KG1 (cell line): ENCODE measurements at regions not wholly inside any gene's neighbourhood (a gene's known extent, or its start where the extent isn't known, plus 50 kb on each side); places are given as distances from the start of the nearest gene placed in this dataset.

Source experiments
- DNase-seq: peaks from one replicate; lab custom pipeline; 2025; lab: John Stamatoyannopoulos, UW

DNA sequence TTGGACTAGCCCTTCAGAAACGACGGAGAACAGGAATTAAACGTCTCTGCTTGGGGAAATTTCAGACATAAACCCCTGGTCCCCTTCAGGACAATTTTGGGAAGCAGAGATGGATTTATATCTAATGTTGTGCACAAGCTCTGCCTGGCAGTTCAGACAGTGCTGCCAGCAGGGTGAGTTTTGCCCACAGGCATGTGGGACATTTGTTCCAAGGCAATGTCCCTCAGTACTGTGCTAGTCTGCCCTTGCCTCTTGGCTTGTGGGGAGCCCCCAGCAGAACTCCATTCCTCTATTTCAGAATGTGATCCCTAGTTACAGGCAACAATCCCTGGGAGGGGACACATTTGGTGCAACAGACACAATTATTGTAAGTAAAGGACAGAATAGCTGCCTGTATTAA is 76.5 kb upstream of the GPR12 start:
- no peak for DNase-seq

DNA sequence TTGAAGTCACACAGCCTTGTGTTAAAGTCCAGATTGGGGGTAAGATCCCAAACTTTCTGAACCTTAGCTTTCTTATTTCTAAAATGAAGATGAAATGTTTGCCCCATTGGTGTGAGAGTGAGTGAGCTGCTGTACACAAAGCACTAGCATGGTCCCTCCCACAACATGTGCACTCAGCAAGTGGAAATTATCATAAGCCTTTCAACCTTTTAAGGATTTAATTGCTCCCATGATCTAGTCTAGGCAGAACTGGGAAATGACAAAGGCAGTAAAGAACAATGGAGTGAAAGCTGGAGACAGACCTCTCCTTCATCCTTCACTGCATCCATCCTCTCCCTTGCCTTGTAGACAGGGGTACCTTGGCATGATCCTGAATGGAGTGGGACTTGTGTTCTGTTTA is 76.0 kb upstream of the GPR12 start:
- no peak for DNase-seq

DNA sequence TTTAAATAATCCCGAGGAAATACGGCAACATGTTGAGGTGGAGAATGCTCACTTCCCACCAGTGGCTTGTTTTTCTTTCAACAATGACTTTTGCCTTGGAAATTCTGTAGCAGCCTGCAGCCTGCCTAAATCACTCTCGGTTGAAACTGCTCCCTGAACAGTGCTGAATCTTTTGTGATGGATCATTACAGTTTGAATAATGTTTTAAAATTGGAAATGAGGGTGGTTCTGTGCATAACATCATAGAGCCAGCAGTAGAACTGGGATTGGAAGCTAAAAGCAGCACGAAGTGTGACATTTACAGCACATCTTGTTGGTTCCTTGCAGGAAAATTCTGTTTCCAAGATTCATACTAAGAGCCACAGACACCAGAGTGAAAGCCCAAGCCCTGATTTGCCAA is 74.1 kb upstream of the GPR12 start:
- DNase-seq = no peak

DNA sequence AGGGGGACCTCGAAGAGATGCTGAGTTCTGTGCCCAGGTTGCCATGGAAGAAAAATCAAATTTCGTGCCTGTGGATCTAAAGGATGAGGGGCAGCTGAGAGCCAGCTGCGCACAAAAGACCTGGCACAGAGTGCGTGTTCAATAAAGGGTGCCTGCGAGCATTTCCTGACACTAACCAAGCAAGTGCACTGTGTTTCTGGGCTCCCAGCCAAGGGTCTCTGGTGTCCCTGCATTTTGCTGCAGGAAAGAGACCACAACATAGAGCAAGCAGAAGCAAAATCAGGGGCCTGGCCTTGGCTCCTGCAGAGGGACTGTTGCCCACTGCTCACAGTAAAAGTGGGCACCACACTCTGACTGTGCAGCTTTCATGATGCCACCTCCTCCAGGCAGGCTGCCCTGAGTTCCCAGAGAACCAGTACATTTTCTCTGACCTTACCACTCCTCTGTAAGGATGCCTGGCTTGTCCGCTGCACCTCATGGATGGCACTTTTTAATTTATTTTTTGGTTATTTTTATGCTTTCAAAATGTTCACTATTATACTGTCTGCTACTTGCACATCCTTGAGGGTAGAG is 70.8 kb upstream of the GPR12 start:
- DNase-seq = no peak

DNA sequence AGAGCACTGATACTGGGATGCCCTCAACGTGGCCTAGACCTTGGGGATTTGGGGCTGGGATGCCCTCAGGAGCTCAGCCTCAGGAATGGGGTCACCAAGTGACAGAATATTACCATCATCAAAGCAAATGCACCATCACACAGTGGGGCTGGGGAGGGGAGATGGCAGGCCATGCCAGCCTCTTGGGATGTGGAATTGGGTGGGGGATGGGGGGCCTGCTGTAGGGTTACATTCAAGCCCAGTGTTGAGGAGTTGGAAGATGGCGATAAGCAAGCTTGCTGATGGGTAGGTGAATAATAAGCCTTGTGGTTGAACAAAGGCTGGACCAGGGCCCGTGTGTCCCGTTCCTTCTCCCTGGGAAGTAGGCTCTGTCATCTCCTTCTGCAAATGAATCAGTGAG is 69.1 kb upstream of the GPR12 start:
- DNase-seq = no peak

DNA sequence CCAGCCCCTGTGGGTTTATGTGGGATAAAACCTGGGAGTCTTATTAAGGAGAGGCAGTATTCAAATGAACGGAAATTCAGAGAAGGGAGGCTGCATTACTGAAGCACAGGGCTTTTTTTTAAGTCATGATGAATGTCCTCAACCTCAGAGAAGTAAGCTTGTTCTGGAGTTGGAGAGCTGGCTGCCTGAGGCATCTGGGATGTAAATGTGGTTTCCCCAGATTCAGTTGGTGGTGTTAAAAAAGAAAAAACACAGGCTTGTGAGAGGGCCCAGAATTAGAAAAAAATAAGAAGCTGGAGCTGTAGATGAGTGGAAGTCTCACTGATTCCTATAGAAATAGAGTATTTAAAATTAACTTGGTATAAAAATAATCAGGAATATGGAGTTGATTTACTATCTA is 64.0 kb upstream of the GPR12 start:
- no peak for DNase-seq

DNA sequence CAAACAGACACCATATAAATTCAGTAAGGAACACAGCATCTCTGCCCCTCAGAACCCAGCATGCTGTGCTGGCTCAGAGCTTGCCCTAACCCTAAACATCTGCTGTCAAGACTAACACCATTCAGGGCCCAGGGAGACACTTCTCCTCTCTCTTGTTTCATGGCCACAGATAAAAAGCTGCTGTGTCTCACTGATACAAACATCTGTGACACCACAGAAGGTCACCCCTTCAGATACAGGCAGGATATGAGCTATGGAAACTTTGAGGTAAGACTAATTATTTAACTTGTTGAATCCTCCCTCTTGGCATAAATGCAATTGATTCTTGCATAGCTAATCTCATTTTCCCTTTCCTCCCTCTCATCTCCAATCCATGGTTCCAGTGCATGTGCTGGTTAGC is 61.6 kb upstream of the GPR12 start:
- no peak for DNase-seq

DNA sequence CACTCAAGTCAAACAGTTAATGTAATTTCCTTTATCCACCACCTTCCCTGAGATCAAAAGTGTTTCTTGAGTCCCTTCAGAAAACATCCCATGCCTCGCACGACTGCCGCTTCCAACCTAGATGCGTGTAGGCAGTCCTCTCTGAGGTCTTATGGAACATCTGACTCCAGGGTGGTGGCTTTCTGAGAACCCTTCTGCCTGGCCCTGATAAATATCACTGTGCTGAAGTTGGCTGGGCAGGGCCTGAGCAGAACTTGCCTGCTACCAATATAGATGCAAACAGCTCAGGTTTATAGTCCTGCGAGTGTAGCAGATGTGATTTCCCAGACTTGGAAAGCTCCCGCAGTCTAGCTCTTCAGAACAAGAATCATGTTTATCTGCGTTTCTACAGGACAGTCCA is 61.1 kb upstream of the GPR12 start:
- no peak for DNase-seq

DNA sequence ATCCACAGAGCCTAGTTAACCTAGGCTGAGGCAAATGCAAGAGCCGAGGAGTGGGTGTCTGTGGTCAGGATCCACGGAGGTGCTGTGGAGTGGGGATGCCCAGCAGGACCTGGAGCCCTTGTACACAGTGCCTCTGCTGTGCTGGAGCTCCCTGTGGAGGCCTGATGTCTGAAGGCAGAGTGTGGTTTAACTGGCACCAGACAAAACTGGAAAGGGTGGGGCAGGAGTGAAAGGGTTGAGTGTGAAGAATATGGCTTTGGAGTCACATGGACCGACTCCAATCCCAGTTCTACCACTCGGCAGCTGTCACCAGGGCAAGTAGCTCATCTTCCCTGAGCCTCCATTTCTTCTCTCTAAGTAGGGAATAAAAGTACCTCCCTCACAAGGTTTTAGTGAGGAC is 60.3 kb upstream of the GPR12 start:
- no peak for DNase-seq

DNA sequence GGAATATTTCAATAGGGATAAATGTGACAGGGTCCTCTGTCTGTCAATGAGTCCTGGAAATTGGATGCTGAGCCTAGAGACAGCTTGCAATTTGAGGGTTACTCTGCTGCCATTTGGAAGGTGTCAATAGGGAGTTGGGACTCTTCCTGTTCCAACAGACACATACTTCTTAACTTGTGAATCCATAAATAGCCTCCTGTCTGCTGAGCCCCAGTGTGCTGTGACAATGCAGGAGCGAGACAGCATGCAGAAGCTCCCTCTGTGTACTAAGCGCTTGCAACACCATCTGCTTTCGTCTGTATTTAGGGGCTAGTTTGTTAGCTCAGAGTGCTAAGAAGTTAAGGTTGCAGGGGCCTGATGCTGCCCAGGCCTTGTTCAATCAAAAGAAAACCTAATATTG is 58.5 kb upstream of the GPR12 start:
- no peak for DNase-seq

DNA sequence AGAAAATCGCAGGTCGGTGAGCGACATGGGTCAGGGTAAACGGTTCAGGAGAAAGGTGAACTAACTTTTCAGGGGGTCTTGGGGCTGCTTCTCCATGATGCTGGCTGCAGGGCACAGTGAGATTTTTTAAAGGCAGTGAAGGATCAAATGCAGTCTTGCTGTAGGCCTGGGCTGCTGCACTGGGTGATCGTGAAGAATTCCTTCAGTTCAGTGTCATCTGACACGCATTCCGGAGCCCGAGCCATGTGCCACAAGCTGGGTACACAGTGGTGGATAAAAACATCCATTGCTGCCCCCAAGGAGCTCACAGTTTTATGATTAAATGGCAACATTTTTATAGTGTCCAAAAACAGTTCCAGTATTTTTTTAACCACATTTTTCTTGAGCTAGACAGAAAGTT is 56.3 kb upstream of the GPR12 start:
- no peak for DNase-seq

DNA sequence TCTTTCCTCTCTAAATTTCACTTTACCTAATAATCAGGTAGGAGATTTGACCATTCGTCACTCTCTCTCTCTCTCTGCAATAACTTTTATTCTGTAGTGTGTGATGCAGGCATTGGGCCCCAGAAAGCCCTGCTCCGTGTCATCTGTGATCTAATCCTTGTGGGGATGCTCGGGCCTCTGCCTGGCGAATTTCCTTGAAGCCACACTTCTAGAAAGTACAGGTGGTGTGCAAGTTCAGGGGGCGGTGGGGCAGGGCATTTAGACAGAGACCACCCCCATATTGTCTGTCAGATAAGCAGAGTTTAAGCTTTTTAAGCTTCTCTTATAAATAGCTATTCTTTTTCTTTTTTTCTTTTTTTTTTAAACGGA is 53.4 kb upstream of the GPR12 start:
- no peak for DNase-seq

DNA sequence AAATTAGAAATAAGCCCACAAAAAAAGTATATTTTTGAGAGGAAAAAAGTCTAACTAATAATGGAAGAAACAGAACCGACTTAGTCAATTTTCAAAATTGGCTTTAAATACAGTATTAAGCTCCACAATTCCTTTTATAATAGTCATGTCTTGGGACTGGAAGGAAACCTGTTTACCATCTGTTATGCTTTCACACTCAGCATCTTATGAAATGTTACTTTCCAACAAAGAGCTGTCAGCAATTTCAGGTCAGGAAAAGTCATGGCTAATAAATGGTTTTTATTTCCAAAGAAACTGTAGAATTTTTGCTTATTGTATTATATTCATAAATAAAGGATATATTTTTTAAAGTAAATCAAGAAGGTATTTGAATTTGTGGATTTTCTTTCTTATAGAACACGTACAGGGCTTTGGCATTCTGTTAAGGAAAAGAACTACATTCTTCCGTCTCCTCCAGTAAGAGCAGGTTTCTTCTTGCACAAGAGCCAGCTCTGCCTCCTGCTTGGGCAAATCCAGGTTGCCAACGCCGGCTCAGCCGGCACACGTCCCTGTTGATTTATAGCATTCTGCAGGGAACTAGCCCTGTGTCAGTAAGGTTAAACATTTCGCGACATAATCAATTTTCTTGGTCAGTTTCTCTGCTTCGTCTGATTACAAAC is 52.9 kb upstream of the GPR12 start:
- DNase-seq = no peak

DNA sequence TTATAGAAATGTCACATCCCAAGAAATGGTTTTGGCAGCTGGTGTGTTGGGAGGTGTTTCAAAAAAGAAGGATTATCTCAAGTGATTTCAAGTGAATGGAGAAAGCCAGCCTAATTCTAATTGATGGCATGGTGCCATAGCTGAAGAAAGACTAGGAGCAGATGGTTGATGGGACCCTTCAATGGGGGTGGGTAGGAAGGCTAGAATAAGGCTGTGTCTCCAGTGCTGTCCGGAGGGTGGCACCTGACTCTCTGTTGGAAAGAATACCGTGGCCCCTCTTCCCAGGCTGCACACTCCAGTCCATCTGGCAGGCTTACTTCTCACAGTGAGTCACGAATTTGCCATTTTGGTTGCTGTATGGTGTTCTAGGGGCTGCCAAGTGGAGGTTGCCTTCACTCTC is 51.0 kb upstream of the GPR12 start:
- no peak for DNase-seq
